ENCODE measurements at regions not wholly inside any gene's neighbourhood (a gene's known extent, or its start where the extent isn't known, plus 50 kb on each side); places are given as distances from the start of the nearest gene placed in this dataset.

- no peak for DNase-seq
Measured at GRCh38 chr11:127627629-127628457, 627.3 kb upstream of the KIRREL3 start.

- DNase-seq: no peak
Measured at GRCh38 chr11:127627204-127627603, 626.6 kb upstream of the KIRREL3 start.

GRCh38 chr11:127625402-127625801 is 624.8 kb upstream of the KIRREL3 start:
- no peak for DNase-seq

- DNase-seq: no peak
Measured at GRCh38 chr11:127624306-127624856, 623.8 kb upstream of the KIRREL3 start.

- DNase-seq: no peak
Measured at GRCh38 chr11:127622686-127623085, 622.1 kb upstream of the KIRREL3 start.

- no peak for DNase-seq
Measured at GRCh38 chr11:127620671-127621070, 620.1 kb upstream of the KIRREL3 start.

GRCh38 chr11:127619946-127620345 is 619.4 kb upstream of the KIRREL3 start:
- DNase-seq: no peak

- no peak for DNase-seq
Measured at GRCh38 chr11:127618721-127619120, 618.2 kb upstream of the KIRREL3 start.

GRCh38 chr11:127616158-127616557 is 615.6 kb upstream of the KIRREL3 start:
- no peak for DNase-seq

- DNase-seq: no peak
Measured at GRCh38 chr11:127612607-127613006, 612.0 kb upstream of the KIRREL3 start.

- no peak for DNase-seq
Measured at GRCh38 chr11:127609025-127609773, 608.6 kb upstream of the KIRREL3 start.

- DNase-seq: no peak
Measured at GRCh38 chr11:127607487-127608085, 607.0 kb upstream of the KIRREL3 start.

GRCh38 chr11:127601578-127601977 is 601.0 kb upstream of the KIRREL3 start:
- DNase-seq: no peak

- no peak for DNase-seq
Measured at GRCh38 chr11:127600674-127601073, 600.1 kb upstream of the KIRREL3 start.

- no peak for DNase-seq
Measured at GRCh38 chr11:127598476-127598875, 597.9 kb upstream of the KIRREL3 start.

GRCh38 chr11:127596433-127596832 is 595.9 kb upstream of the KIRREL3 start:
- no peak for DNase-seq

GRCh38 chr11:127592371-127592770 is 591.8 kb upstream of the KIRREL3 start:
- no peak for DNase-seq

- no peak for DNase-seq
Measured at GRCh38 chr11:127590314-127590713, 589.7 kb upstream of the KIRREL3 start.

GRCh38 chr11:127588431-127588830 is 587.9 kb upstream of the KIRREL3 start:
- DNase-seq: no peak

- no peak for DNase-seq
Measured at GRCh38 chr11:127587511-127587910, 586.9 kb upstream of the KIRREL3 start.

GRCh38 chr11:127576210-127576609 is 575.6 kb upstream of the KIRREL3 start:
- DNase-seq: no peak

GRCh38 chr11:127574478-127574877 is 573.9 kb upstream of the KIRREL3 start:
- DNase-seq: no peak

- DNase-seq: no peak
Measured at GRCh38 chr11:127568891-127569290, 568.3 kb upstream of the KIRREL3 start.

Data from activated CD4-positive, alpha-beta T cell treated with anti-CD3 and anti-CD28 coated beads, Interleukin-2, amount 50 U/mL, for 48 hours (primary cell).